GM19238 (cell line): ENCODE measurements at regions not wholly inside any gene's neighbourhood (a gene's known extent, or its start where the extent isn't known, plus 50 kb on each side); places are given as distances from the start of the nearest gene placed in this dataset.

ENCODE experiments used
- DNase-seq: peaks from one replicate; pipeline ENCODE4 v3.0.0; 2011; ENCODE audit warnings: low spot score; ENCODE audit not compliant: insufficient read length

DNA sequence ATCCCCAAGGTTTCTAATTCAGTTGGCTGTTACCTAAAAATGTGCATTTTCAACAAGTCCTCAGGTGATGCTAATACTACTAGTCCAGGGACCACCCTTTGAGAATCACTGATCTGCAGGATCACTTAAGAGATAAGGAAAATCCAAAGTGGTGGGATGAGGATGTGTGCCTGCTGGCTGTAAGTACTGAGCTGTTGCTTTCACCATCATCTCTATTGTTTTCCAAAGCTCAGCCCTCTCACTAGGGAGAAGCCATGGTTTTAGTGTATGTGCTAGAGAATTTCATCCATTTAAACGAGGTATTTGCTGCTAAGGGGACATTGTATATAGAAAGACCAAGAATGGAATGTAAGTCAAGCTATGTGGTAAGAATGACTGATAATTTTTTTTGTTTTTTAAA lies 202.3 kb downstream of the KIF21A start:
- no peak for DNase-seq

DNA sequence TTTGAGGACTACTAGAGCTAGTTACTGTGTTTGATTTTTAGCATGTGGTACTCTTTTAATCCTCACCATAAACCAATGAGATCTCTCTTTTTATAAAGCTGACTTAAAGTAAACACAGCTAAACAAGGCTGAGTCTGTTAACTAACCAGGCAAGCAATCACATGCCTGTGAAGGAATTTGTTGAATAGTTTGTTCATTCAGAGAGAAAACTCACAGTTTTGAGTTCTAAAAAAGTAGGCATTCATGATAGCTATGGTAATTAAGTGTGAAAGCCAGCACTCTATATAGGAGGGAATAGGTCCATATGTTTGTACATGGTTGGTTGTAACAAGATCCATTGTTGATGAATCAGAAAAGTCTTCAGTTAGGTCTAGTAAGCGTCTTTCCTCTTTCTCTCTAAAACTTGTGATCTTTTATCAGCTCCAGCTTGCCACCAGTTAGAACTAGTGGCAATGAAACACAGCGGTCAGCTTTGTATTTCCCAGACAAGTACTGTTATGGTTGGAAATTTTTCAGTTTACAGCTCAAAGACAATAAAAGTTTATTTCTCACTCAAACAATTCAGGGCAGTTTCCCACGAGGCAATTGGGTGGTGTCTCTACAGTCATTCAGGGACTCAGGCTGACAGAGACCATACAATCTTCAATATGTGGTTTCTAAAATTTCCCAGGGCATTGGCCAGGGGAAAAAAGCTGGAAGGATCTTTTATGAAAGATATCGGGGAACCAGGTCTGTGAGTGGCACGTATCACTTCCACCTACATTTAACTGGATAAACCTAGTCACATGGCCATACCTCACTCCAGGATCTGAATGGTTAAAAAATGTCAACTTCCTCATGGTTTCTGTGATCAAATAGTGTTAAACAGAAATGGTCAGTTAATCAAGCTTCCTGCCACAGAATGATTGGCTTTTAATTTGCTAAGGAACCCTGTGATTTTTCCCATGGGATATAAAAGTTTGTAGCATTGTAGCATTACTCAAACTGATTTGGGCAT lies 203.1 kb downstream of the KIF21A start:
- DNase-seq = no peak

DNA sequence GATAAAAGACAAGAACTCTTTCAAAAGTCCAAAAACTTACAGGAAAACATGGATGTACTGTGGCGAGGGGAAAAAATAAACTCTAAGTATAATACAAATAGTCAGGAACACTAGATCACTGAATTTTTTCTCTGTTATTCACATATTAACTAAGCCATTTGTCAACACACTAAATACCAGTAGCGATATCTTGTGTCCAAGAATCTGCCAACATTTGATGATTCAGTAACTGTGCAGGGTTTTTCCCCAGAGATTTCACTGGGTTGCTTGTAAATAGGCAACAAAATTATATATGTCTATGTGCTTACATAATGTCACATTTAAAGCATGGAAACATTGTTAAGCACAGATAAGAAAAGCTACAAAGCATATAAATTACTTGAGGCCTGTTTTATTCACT lies 205.9 kb downstream of the KIF21A start:
- DNase-seq = no peak

DNA sequence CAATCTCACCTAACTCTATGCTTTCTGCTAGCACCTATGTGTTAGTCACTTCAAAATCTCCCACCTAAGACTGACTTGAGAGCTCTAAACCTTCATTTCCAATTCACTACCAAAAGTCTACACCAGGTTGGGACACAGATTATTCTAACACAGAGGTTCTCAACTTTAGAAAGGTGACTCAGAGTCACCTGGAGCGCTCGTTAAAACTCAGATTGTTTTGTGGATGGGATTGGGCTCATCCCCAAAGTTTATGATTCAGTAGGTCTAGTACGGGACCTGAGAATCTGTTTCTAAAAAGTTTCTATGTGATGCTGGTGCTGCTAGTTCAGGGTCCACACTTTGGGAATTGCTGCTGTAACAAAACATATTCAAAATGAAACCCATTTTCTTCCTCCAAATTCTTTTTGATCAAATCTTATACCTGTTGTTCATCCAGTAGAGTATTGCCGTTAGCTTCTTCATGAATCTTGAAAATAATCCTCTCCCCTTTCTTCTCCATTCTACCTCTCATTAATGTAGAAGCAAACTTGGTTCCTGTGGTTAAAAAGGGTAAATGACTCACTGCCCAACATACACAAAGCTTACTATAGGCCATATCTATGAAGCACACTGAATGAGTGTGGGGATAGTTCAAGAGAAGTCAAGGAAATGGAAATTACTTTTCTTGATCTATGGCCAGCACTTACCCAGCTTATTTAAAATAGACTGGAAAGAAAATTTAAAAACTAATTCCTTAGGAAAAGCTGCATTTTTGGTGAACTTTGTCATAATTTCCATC lies 206.7 kb downstream of the KIF21A start:
- no peak for DNase-seq

DNA sequence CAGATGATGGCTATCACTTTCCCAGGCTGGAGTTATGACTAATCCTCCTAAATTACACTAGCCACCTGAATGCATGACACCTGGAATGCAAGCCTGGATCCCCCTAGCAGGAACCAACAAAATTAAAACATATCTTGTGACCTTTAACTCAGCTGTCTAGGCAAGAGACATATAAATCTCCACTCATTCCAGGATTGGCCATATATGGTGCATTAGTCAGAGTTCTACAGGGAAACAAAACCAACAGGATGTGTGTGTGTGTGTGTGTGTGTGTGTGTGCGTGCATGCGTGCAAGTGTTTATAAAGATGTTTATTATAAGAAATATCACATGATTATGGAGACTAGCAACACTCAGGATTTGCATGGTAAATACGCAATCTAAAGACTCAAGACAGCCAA lies 212.8 kb downstream of the KIF21A start:
- DNase-seq = no peak

DNA sequence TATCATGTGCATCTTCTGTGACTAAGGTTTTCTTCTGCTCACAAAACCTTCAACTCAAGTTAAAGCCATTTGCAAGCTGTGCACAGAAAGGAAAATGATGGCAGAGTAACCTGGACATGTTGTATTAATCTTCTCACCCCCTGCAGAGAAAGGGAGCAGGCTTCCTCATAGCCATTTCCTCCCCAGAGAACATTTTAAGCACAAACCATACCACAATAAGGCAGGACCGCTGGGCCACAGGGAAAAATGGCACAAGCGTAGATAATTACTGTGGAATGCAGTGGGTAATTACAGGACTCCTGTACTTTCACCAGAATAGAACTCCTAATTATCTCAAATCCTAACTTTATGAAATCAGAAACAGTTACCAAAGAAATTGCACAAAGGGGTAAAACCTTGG lies 215.7 kb downstream of the KIF21A start:
- DNase-seq = no peak

DNA sequence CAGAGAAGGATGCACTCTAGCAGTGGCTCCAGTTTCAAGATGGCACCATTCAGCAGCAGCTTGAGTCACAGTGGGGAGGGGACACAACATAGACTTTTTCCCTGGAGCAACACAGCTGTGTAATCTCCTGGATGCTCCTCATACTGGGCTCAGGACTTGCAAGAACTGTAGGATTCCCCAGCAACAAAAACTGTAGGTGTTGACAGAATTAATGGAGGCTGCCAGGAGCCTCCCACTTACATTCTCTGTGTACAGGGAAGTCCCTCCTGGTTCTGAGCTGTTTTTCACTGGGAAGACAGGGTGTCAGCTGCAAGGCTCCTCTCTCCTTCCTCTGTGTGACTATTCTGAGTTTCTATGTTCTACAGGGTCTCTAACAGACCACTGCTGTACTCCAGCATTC lies 217.9 kb downstream of the KIF21A start:
- no peak for DNase-seq

DNA sequence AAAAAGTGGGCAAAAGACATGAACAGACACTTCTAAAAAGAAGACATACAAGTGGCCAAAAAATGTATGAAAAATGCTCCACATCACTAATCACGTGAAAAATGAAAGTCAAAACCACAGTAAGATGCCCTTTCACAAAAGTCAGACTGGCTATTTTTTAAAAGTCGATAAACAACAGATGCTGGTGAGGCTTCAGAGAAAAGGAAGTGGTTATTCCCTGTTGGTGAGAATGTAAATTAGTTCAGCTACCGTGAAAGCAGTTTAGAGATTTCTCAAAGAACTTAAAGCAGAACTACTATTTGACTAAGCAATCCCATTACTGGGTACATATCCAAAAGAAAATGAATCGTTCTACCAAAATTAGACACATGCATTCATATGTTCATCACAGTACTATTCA lies 237.0 kb downstream of the KIF21A start:
- DNase-seq = no peak

DNA sequence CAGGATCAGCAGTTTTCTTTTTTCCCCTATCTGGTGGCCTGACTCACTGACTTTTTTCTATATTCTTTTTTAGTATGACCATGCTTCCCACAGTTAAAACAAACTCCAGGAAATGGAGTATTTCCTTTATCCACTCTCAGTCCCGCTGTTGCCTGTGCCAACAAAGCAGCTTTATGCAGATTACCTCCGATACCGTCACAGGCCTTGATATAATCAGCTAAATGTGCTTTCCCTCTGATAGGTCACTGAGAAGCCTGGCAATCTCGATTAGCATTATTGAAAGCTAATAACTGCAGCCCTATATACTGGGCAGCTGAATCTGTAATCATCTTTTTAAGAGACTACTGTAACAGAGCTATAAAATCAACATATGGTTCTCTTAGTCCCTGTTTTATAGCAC lies 243.6 kb downstream of the KIF21A start:
- no peak for DNase-seq

DNA sequence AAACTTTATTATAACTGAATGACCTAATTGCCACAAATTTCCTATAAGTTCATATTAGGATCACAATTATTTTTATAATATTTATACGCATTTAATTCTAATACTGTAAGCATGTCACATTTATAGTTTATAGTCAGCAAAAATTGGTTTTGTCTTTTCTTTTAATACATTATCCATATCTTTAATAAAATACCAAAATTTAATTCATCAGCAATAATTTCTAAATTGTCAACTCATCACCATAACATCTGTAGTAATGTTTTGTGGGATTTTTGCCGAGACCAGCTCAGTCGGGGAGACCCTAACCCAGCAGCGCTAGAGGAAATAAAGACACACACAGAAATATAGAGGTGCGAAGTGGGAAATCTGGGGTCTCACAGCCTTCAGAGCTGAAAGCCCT lies 254.2 kb downstream of the KIF21A start:
- no peak for DNase-seq

DNA sequence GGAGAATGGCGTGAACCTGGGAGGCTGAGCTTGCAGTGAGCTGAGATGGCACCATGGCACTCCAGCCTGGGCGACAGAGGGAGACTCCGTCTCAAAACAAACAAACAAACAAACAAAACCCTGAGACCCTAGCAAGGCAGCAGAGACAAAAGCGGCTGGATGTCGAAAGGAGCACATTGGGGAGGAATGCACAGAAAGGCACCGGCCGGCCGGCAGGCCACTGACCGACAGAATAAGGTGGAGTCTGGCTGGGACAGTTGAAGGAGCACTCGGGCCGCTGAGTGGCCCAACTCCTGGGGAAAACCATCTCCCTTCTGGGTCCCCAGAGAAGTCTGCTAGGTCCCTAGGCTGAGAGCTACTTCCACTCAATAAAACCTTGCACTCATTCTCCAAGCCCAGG lies 256.2 kb downstream of the KIF21A start:
- no peak for DNase-seq

DNA sequence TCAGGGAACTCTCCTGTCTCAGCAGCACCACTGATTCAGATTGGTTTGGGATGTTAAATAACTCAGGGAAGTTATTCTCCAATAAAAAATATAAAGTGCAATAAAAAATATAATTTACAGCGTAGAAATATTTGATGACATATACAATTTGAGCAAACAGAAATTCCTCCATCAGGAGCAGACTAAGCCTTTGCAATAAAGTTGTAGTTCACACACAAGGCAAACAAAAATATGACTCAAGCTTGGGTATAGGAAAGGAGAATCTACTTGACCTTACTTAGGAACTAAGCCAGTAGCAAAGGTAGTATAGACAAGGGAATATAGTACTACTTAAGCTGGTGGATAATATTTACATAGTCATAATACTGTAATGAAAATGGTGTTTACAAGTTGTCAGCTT lies 264.1 kb downstream of the KIF21A start:
- DNase-seq = no peak

DNA sequence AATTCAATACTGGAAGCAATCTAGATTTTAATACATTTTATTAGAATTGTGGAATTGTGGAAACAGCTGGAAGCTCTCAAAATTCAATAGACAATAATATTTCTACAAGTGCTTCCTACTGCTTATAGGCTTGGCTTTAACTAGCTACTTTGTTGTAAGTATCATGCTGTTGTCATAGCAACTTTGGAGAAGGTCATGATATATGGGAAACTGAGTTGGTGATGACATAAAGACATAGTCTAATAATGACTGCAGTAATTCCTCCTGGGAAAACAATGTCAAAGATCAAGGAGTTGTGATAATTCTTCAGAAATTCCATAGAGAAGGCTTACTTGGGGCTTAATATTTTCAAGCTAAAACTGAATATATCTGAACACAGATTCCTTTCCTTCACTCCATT lies 266.6 kb downstream of the KIF21A start:
- no peak for DNase-seq

DNA sequence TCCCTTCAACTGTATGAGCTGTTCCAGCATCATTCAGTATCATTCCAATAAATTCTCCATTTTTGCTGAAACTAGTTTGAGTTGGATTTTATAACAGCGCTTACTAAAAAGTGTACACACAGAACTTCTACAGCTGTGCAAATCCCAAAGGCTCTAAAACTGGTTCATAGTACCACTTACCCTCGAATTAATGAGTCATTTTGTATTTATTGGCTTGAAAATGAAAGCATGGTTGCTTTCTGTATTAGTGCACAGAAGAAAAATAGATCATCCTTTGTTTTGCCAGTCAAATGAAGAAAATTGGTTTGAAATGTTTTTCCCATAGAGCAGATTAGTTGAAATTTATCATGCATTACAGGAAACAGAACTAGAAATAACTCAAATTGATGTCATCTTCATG lies 268.3 kb upstream of the CPNE8 start:
- DNase-seq = no peak

DNA sequence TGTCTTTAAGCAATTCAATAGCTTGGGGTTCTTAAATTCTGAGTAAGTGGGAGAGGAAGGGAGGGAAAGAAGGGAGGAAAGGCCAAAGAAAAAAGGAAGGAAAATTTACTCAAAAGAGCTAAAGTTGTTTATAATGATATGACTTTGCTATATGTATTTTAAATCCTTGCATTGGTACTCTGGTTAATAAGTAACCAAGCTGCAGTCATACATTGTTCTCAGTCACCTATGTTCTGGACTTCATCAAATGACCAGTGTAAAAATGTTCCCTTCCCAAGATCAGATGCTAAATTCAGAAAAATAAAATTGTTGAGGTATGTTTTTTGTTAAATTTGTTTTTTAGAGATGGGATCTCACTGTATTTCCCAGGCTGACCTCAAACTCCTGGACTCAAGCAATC lies 259.9 kb upstream of the CPNE8 start:
- DNase-seq = no peak

DNA sequence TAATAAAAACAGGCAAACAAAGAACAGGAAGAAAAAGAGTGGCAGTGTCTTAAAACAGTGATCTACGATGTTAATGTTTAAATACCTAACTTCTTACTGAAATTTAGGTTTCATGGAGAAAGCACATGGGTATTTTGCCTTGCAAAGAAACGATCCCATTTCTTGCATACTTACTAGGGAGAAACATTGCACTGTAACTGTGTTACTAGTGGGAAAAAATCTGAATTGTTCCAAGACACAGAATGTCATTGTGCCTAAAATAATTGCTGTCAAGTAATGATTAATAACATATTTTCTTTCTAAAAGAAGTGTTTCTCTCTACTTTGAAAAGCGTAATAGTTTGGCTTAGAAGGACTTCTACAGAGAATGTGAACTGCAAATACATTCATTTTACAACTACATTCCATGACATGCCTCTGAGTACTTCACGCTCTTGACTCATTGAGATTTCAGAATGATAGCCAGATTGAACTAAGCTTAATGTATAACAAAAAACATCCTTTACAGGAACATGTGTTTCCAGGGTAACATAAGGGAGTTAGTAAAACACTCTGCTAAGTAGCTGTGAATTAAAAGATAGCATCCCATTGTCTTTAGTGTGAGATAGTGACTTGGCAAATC lies 256.2 kb upstream of the CPNE8 start:
- DNase-seq = no peak

DNA sequence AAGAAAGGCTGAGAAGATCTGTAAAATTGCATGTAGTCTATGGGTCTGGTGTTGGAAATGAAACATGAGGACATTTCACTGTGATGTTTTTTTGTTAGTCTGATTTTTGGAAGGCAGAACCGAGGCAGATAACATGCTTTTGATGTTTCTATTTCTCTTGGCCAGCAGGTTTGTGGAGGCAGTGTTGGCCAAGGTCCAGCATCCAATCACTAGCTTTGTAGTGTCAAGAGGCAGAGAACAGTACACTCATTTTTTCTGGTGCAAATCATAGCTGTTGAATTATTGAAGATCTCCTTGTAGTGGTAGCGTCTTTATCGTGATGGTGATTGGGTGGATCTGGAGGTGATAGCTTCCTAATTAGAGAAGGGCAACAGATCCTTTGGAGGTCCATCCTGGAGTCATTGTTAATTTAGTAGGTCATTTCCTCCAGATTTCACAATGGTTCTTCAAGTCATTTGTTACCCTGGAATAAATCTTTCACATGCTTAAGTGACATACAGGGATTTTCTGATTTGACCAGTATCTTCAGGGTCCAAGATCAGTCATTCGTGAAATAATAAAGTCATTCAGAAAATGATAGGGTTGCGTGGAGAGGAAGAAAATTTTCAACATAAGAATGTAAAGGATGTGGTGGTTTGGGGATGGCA lies 252.4 kb upstream of the CPNE8 start:
- no peak for DNase-seq

DNA sequence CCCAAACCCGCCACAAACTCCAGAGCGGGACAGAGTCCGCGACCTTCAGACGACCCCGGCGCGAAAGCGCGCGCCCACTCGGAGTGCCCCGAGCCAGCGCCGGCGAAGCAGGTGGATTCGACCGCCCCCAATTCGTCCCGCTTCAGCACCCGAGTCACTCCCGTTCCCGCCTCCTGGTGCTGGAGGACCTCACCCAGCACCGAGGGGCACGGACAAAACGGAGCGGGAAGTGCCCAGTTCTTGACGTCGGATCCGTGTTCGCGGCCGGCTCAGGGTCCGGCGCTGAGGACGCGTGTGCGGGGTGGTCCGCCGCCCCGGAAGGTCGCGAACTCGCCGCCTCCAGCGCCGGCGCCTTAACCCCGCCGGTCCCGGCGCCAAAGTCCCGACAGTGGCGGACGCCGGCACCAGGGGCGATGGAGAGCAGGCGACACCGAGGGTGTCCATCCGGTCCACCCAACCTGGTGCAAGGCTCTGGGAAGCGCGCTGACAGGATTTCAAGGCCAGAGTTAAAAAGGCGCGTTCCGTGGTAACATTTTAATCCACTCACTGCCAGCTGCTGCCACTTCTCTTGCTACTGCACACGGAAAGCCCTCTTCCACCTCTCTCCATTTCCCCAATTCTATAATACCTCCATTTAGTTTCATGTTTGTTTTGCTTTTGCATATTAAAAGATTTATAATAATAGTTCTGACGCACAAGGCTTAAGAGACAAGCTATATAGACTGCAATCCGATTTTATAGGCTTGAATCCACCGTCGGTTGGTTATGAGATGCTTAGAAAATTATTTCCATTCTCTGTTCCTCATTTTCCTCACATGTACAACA lies 240.0 kb upstream of the CPNE8 start:
- DNase-seq = peak; percentile 29

DNA sequence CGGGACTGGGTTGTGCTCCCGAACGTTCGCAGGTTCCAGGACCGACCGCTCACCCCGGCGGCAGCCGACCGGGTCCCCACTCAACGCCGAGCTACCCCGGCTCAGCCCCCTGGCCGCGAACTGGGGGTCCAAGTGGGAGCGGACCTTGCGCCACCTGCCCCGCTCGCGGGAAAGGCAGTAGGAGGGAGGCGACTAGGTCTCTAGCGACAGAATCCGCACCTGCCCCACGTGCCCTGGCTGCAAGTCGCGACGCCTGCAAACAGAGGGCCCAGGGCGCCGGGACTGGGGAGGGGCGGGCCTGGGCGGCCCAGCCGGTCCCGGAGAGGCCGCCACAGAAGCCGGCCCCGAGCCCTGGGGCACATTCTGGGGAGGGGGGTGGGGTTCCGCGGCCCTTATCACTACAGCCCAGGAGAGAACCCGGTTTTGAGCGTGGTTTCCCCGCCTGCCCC lies 239.2 kb upstream of the CPNE8 start:
- no peak for DNase-seq

DNA sequence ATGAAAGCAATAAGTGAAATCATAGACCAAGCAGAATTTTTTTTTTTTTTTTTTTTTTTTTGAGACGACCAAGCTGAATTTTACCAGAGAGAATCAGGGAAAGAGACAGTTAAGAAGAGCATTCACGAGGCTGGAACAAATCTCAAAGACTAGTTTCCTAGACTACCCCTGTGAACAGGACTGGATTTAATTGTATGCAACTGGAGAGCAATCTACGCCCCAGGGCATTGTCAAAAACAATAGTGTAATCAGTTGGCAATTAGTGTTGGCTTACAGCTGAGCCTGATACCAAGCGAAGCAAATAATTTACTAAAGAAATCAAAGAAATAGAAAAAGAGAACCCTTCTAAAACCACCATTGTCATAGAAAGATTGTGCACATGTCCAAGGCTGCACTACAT lies 232.9 kb upstream of the CPNE8 start:
- DNase-seq = no peak

DNA sequence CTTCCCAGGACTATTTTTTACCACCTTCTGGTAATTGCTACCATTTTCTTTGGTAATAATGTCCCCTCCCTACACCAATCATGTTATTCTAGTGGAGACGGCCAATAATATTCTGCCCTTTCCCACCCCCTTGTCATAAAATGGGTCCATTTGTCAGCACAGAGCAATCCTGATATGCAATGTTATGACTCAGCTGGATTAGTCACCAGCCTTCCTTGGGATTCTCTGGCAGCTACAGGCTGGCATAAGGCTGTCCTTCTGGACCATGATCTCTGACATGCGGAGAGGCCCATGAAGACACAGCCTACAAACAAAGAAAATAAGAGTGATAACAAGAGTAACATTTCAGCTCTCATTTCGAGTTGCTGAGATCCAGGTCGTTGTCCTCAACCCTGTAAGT lies 222.0 kb upstream of the CPNE8 start:
- DNase-seq = no peak
